Stimulated activated CD8-positive, alpha-beta memory T cell treated with anti-CD3 and anti-CD28 coated beads, Interleukin-2, amount 100 ng/mL, for 1 hour (primary cell): ENCODE measurements at regions not wholly inside any gene's neighbourhood (a gene's known extent, or its start where the extent isn't known, plus 50 kb on each side); places are given as distances from the start of the nearest gene placed in this dataset.

Experiments used
- DNase-seq, 2 donors: peaks; one replicate each; pipeline ENCODE4 v3.0.0-alpha.2; 2020; ENCODE audit warnings: low read depth in 2 of 2

GRCh38 chr22:46090631-46091201 lies 59.6 kb upstream of the PPARA start:
- no peak for DNase-seq

GRCh38 chr22:46091277-46091977 lies 58.9 kb upstream of the PPARA start:
- no peak for DNase-seq

- no peak for DNase-seq
These were observed 58.3 kb upstream of the PPARA start for GRCh38 chr22:46092011-46092410.

- DNase-seq, result no peak
These were observed 57.5 kb upstream of the PPARA start for GRCh38 chr22:46092670-46093410.

- no peak for DNase-seq
These were observed 56.5 kb upstream of the PPARA start for GRCh38 chr22:46093796-46094195.

- DNase-seq, result no peak
These were observed 55.6 kb upstream of the PPARA start for GRCh38 chr22:46094676-46095075.

- DNase-seq, result no peak
These were observed 54.3 kb upstream of the PPARA start for GRCh38 chr22:46096051-46096450.

GRCh38 chr22:46096706-46097230 lies 53.6 kb upstream of the PPARA start:
- no peak for DNase-seq

- no peak for DNase-seq
These were observed 52.9 kb upstream of the PPARA start for GRCh38 chr22:46097268-46097900.

GRCh38 chr22:46098525-46099475 lies 51.5 kb upstream of the PPARA start:
- DNase-seq, result no peak

- no peak for DNase-seq
These were observed 50.6 kb upstream of the PPARA start for GRCh38 chr22:46099740-46100139.

GRCh38 chr22:46100401-46101105 lies 49.8 kb upstream of the PPARA start:
- DNase-seq, result no peak
